Stimulated activated memory B cell treated with anti-CD40 and anti-IgM and Interleukin-4, amounts not matched to agents 10 μg/mL and 1 μg/mL and 100 μg/mL, for 72 hours (primary cell): ENCODE measurements at regions not wholly inside any gene's neighbourhood (a gene's known extent, or its start where the extent isn't known, plus 50 kb on each side); places are given as distances from the start of the nearest gene placed in this dataset.

Experiments
- ATAC-seq: fragments of 150-1000 bp; cut with Tn5 transposase; 2 replicates; pipeline ENCODE4 v1.10.0; 2021
- H3K27ac Mint-ChIP-seq: one replicate; pipeline ENCODE4 v1.8.0; 2022; ENCODE audit warnings: mild to moderate bottlenecking, mixed read lengths
- H3K27me3 Mint-ChIP-seq: one replicate; pipeline ENCODE4 v1.8.0; 2022; ENCODE audit warnings: mixed read lengths
- H3K36me3 Mint-ChIP-seq: one replicate; pipeline ENCODE4 v1.8.0; 2022; ENCODE audit warnings: mixed read lengths
- H3K4me1 Mint-ChIP-seq: one replicate; pipeline ENCODE4 v1.8.0; 2022; ENCODE audit warnings: mixed read lengths
- H3K4me3 Mint-ChIP-seq: one replicate; pipeline ENCODE4 v1.8.0; 2022; ENCODE audit warnings: mild to moderate bottlenecking, moderate library complexity, mixed read lengths
- H3K9me3 Mint-ChIP-seq: one replicate; pipeline ENCODE4 v1.8.0; 2022; ENCODE audit warnings: mixed read lengths

DNA sequence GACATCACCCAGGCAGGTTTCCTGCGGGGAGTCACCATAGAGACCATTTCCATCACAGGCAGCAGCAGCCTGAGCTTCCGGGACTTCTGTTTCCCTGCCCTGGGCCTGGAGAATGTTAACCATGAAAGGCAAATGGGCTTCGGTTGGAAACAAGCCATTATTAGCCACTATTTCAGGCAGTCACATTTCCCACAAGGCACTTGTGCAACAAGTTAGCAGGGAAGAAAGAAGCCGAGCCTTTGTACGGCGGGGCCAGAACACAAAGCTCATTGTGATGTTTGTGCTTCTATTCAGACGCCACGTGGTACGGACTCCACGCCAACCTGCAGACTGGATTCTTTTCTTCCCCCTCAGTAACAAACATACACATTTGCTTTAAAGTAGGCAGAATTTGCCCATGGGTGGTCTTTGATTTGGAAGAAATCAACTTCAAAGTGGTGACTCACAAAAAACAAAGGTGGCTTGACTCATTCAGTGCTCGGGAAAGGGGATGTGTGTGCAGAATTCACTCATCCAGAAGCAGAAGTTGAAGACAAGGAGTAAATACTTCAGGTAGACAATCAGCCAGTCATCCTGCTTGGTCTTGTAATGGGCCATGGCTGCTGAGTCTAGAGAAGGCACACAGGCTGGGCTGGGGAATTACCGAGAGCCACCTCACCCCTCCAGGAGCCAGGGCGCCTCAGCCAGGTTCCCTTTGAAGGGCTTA, 154.2 kb upstream of the PRMT8 start:
- no peak for ATAC-seq
- Mint-ChIP-seq H3K27me3 (peaks cover 41% of the 10 kb centered on the region), H3K27ac (no peak overlapping the region), H3K36me3 (no peaks in the 10 kb centered on the region), H3K4me3 (no peak overlapping the region), H3K9me3 (no peaks in the 10 kb centered on the region), H3K4me1 (no peaks in the 10 kb centered on the region)

DNA sequence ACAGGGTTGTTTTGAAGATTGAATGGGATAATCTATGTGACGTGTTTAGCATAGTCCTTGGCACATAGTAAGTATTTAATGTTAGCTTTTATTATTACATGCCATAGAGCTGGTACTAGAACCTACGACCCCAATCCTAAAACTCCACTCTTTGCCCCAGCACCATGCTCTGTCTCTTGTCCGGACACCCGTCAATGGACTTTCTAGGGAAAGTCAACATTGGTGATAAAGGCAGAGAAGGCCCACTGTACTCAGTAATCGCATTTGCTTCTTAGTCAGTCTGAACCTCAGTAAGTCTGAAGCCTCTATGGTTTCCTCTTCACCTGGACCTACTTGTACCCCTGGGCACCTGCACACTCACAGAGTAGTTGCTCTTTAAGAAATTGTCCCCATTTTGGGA, 153.1 kb upstream of the PRMT8 start:
- Mint-ChIP-seq H3K4me3 (no peak overlapping the region), H3K27ac (no peak overlapping the region), H3K36me3 (no peaks in the 10 kb centered on the region), H3K27me3 (peaks cover 52% of the 10 kb centered on the region), H3K4me1 (no peaks in the 10 kb centered on the region), H3K9me3 (no peaks in the 10 kb centered on the region)
- ATAC-seq, result no peak

DNA sequence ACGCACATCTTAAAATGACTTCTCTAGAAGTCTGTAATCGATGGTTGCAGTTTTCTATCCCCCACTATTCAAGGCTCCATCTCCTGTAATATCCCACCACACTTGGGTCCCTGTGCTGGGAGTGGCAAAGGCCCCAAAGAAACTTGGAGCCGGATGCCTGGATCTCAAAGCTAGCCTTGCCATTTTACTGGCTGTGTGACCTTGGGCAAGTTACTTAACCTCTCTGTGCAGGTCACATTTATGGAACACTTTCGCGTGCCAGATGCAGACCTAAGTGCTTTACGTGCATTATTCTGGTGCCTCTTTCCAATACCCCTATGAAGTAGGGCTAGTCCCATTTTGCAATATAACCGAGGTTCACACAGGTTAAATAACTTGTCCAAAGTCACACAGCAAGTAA, 151.8 kb upstream of the PRMT8 start:
- H3K4me1 Mint-ChIP-seq, result no peaks in the 10 kb centered on the region
- H3K27me3 Mint-ChIP-seq, result peaks cover 50% of the 10 kb centered on the region
- no peak for ATAC-seq
- H3K4me3 Mint-ChIP-seq, result no peak overlapping the region
- no peaks in the 10 kb centered on the region for H3K9me3 Mint-ChIP-seq
- no peaks in the 10 kb centered on the region for H3K36me3 Mint-ChIP-seq
- no peak overlapping the region for H3K27ac Mint-ChIP-seq

DNA sequence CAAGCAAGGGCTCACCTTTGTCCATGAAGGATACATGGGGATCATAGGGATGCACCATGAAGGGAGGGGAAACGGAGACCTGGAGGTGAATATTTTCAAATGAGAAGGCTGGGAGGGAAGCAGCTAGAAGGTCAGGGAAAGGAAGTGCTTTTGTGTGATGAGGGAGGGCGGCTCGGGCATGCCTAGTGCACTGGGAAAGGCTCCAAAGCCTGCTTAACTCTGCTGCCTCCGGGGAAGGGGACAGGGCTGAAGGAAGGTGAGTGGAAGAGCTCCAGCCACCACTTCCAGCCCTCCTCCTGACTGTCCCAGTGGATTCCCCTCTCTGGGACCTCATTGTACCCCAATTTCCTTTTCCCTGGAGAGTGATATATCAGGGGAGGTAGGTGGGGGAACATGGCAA, 149.4 kb upstream of the PRMT8 start:
- Mint-ChIP-seq H3K27me3 (peaks cover 39% of the 10 kb centered on the region), H3K9me3 (peaks cover under 1% of the 10 kb centered on the region), H3K4me3 (no peak overlapping the region), H3K4me1 (no peaks in the 10 kb centered on the region), H3K36me3 (no peaks in the 10 kb centered on the region), H3K27ac (no peak overlapping the region)
- ATAC-seq, result no peak

DNA sequence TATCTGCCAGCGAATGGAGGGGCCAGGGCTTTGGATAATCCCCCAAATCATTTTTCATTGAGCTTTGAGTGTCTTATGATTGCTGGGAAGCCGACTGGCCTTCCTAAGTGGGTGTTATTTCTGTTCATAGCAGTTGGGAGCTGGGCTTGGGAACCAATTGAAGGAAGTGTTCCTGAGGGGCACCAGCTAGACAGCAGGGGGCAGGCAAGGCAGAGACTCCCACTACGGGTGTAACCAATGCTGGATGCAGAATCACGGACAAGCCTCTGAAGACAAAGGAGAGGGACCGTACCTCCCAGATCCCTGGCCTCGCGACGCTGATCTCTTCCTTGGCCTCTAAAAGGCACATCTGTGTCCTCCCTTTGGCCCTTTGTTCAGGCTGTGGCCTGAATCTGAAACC, 149.0 kb upstream of the PRMT8 start:
- Mint-ChIP-seq H3K27ac (no peak overlapping the region), H3K36me3 (no peaks in the 10 kb centered on the region), H3K9me3 (peaks cover 3% of the 10 kb centered on the region), H3K4me1 (no peaks in the 10 kb centered on the region), H3K27me3 (peaks cover 39% of the 10 kb centered on the region), H3K4me3 (no peak overlapping the region)
- ATAC-seq, result no peak

DNA sequence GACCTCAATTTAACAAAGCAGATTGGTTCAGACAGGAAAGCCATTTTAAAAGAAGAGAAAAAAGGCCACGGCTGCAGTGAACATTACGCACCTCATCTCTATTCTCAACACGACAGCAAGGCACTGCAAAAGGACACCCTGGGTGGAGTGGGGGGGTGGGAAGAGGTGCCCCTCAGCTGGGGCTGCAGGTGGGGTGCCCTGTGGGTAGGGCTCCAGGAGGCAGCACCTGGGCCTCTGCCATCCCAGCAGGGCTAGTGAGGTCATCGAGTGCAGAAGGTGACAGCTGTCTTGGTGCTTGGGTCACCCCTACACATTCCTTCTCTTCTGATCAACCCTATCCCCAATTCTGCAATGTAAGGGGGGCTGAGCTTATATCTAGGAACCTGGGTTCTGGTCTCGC, 142.9 kb upstream of the PRMT8 start:
- ATAC-seq, result no peak
- no peak overlapping the region for H3K27ac Mint-ChIP-seq
- no peaks in the 10 kb centered on the region for H3K4me1 Mint-ChIP-seq

DNA sequence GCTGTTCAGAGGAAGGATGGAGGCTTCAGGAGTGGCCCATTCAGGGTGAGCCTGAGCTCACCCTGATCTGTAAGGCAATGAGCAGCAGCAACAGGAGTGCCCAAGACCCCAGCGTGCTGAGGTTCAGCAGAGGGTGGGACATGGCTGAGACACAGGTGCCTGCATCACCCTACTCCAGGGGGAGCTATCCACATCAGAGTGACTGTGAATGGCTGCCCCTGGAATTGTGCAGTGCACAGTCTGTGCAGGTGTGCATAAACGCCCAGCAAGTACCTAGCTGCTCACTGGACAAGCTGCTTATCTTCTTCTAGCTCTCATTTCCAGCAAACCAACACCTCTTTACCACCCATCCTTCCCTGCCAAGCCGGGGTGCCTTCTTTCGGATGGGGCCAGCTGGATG, 140.6 kb upstream of the PRMT8 start:
- H3K4me1 Mint-ChIP-seq, result no peaks in the 10 kb centered on the region
- peaks cover 3% of the 10 kb centered on the region for H3K9me3 Mint-ChIP-seq
- no peak for ATAC-seq
- no peaks in the 10 kb centered on the region for H3K36me3 Mint-ChIP-seq
- no peak overlapping the region for H3K4me3 Mint-ChIP-seq
- H3K27ac Mint-ChIP-seq, result no peak overlapping the region
- peaks cover 26% of the 10 kb centered on the region for H3K27me3 Mint-ChIP-seq

More for the DNA sequence above, 142.9 kb upstream of the PRMT8 start:
- Mint-ChIP-seq H3K27me3 (peaks cover 15% of the 10 kb centered on the region), H3K9me3 (peaks cover 3% of the 10 kb centered on the region), H3K4me3 (no peak overlapping the region), H3K36me3 (no peaks in the 10 kb centered on the region)

DNA sequence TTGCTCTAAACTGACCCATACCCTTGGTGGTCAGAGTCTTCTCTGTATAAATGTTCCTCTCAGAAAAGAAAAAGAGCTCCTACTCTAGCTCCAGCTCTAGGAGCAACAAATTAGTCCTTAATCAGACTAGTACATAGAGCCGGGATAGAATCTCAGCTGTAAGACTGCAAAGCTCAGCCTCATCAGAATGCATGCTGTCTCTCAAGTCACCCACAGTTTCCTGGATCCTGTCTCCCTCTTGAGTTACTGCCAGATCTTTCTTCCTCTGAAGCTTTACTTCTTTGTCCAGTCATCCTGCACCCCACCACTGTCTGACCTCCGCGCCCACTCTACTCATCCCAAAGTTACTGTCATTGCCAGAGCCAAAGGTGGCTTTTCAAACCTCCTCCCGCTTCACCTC, 139.3 kb upstream of the PRMT8 start:
- H3K36me3 Mint-ChIP-seq, result no peaks in the 10 kb centered on the region
- H3K27ac Mint-ChIP-seq, result no peak overlapping the region
- H3K9me3 Mint-ChIP-seq, result peaks cover 1% of the 10 kb centered on the region
- no peaks in the 10 kb centered on the region for H3K4me1 Mint-ChIP-seq
- peaks cover 26% of the 10 kb centered on the region for H3K27me3 Mint-ChIP-seq
- no peak overlapping the region for H3K4me3 Mint-ChIP-seq
- ATAC-seq, result no peak

DNA sequence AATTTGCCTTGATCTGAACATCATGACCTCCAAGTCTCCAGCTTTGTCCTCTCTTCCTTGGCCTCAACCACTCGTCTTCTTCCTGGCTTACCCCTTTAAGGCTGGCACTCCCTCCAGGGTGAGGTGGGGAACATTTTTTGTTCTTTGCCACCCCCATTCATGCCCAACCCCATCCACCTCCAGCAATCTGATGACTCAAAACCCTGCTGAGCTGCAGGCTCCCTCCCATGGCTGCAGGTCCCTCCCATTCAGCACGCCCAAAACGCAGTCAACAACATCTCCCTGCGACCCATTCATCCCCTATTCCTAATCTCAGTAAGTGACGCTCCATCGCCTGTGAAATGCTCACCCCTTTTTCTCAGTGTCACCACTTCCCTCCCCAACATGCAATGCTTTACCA, 138.8 kb upstream of the PRMT8 start:
- no peaks in the 10 kb centered on the region for H3K36me3 Mint-ChIP-seq

DNA sequence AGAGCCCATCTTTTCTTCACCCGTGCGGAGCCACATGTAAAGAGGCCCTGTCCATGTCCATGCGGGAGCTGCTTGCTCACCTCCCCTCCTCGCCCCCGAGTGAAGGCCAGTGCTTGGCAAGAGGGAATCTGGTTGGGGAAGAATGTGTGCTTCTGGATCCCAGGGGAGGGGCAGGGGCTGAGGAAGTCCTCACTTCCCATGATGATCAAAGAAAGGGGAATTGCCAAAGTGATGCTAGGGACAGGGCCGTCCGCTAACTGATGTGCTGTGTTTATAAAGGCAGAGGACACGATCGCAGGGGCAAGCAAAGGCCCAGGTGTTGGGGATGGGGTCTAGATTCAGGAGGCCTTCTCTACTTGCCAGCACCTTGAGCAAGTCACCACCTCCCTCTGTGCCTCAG, 137.4 kb upstream of the PRMT8 start:
- Mint-ChIP-seq H3K27me3 (peaks cover 24% of the 10 kb centered on the region), H3K4me1 (no peaks in the 10 kb centered on the region), H3K27ac (no peak overlapping the region), H3K9me3 (no peaks in the 10 kb centered on the region), H3K36me3 (no peaks in the 10 kb centered on the region), H3K4me3 (no peak overlapping the region)
- no peak for ATAC-seq

More for the DNA sequence above, 138.8 kb upstream of the PRMT8 start:
- Mint-ChIP-seq H3K27ac (no peak overlapping the region), H3K9me3 (no peaks in the 10 kb centered on the region), H3K4me3 (no peak overlapping the region), H3K27me3 (peaks cover 26% of the 10 kb centered on the region), H3K4me1 (no peaks in the 10 kb centered on the region)
- ATAC-seq, result no peak

DNA sequence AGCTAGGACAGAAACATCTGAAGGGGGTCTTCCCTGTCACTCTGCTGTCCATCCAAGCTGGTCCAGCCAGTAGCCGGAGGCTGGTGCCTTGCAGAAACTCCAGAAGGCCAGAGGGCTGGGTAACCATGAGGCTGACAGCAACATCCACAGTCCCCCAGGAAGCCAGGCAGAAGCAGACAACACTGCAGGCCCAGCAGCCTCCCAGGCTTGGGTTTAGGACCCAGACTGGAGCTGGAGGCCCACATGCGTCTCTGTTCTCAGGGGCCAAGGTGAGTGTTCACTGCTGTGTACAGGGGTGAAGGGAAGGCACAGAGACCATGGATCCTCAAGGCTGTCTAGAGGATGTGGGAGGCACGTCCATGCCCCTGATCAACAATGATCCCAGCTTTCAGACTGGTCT, 136.4 kb upstream of the PRMT8 start:
- Mint-ChIP-seq H3K4me1 (no peaks in the 10 kb centered on the region), H3K9me3 (no peaks in the 10 kb centered on the region), H3K4me3 (no peak overlapping the region), H3K36me3 (no peaks in the 10 kb centered on the region), H3K27me3 (peaks cover 23% of the 10 kb centered on the region), H3K27ac (no peak overlapping the region)
- no peak for ATAC-seq

DNA sequence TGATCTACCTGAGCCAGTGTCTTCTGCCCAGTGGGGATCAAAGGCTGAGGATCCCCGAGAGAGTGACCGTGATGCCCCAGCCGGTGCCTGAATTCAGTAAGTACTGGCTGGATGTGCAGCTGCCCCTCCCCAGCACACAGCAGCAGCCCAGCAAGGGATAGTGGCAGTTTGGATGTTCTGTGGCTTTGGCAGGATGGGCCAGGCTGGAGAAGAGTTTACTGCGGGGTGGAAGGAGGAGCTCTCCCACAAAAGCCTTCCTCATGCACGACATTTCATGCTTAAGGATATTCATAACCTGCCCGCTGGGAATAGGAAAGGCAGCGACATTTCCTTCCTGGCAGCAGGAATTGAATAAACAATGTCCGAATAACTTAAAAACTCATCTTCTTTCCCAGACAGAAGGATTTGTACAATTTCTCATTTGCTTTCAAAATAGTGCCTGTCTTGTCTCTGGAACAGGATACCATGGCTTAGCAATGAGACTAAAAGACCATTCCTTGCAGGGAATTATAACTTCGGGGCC, 135.6 kb upstream of the PRMT8 start:
- no peak for ATAC-seq
- peaks cover 19% of the 10 kb centered on the region for H3K27me3 Mint-ChIP-seq
- H3K4me1 Mint-ChIP-seq, result no peaks in the 10 kb centered on the region
- H3K36me3 Mint-ChIP-seq, result no peaks in the 10 kb centered on the region
- no peaks in the 10 kb centered on the region for H3K9me3 Mint-ChIP-seq
- H3K27ac Mint-ChIP-seq, result no peak overlapping the region
- H3K4me3 Mint-ChIP-seq, result no peak overlapping the region

DNA sequence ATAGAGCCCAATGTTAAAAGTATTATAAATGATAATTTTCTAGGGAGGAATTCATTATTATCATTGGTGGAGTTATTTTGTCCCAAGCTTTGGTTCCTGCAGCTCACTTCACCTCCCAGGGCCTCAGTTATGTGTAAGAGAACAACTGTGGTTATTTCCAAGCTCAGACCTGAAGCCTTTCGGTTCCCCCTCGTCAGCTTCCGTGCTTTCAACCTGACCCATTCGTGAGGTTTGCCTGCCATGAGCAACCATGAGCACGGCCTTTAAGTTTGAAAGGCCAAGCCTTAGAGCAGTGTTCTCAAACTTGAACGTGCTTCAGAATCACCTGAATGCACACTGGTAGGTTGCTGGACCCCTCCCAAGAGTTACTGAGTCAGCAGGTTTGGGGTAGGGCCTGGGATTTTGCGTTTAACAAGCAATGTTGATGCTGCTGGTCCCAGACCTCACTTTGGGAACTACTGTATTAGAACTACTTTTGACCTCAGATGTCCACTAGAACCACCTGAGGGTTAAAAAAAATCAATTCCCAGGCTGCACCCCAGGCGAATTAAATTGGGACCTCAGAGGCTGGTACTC, 133.0 kb upstream of the PRMT8 start:
- Mint-ChIP-seq H3K27ac (no peak overlapping the region), H3K4me1 (no peaks in the 10 kb centered on the region), H3K9me3 (no peaks in the 10 kb centered on the region), H3K27me3 (peaks cover 19% of the 10 kb centered on the region), H3K36me3 (no peaks in the 10 kb centered on the region), H3K4me3 (no peak overlapping the region)
- no peak for ATAC-seq

DNA sequence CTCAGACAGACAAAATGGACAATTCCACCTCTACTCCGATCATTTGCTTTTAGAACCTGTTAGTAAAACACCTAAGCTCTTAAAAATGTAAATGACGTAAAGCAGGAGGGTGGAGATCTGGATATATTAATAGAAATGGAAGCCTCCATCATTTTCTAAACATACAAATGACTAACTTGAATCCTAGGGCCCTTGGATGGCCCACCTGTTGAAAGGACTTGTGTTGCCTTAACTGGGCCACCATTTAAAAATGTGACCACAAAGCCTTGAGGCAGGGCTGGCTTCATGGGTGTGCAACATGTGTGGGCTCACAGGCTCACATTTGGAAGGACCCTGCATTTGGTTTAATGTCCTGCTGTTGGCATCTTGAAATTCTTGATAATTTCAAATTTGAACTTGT, 131.5 kb upstream of the PRMT8 start:
- Mint-ChIP-seq H3K27me3 (peaks cover 10% of the 10 kb centered on the region), H3K27ac (no peak overlapping the region), H3K36me3 (no peaks in the 10 kb centered on the region), H3K4me3 (no peak overlapping the region), H3K9me3 (no peaks in the 10 kb centered on the region), H3K4me1 (peaks cover 4% of the 10 kb centered on the region)
- ATAC-seq, result no peak

DNA sequence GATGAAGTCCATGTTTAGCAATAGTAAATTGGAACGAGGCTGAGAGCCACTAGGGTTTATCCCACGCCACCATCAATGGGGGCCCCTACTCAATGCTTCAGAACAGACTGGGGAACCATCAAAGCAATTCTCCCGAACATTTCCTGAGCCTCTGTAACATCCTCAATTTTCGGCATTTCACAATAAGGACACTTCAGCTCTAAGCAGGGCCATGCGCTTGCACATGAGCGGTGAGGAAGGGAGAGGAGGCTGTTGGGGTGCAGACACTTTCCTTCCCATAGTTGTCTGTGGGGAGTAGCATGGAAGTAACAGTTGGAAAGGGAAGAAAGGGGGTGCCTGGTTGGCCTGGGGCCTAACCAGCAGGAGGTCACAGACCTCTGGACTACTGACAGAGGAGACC, 129.9 kb upstream of the PRMT8 start:
- Mint-ChIP-seq H3K36me3 (no peaks in the 10 kb centered on the region), H3K4me3 (no peak overlapping the region), H3K27ac (no peak overlapping the region), H3K9me3 (no peaks in the 10 kb centered on the region), H3K4me1 (peaks cover 4% of the 10 kb centered on the region), H3K27me3 (peaks cover 22% of the 10 kb centered on the region)
- no peak for ATAC-seq

DNA sequence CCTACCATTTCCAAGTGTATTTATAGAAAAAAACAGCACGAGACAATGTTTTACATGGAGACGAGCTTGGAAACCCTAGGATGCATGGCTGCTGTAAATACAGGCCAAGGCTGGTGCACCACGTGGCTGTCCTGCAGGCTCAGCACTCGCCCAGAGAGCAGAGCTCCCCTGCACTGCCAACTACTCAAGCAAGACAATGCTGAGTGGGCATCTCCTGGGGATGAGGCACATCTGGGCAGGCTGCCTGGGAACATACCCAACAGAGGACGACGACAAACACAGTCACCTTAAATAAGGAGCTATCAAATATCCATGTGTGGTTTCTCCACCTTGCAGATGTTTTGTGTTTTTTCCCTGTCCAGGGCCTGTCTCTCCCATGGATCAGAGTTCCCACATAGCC, 128.3 kb upstream of the PRMT8 start:
- Mint-ChIP-seq H3K27me3 (peaks cover 22% of the 10 kb centered on the region), H3K9me3 (no peaks in the 10 kb centered on the region), H3K27ac (no peak overlapping the region), H3K36me3 (no peaks in the 10 kb centered on the region), H3K4me3 (no peak overlapping the region), H3K4me1 (peaks cover 4% of the 10 kb centered on the region)
- ATAC-seq, result no peak
